Activated T-cell treated with anti-CD3 and anti-CD28 coated beads for 48 hours (primary cell): ENCODE measurements at regions not wholly inside any gene's neighbourhood (a gene's known extent, or its start where the extent isn't known, plus 50 kb on each side); places are given as distances from the start of the nearest gene placed in this dataset.

Experiments used
- DNase-seq: peaks from one replicate; pipeline ENCODE4 v3.0.0-alpha.2; 2020; ENCODE audit warnings: low read depth

GRCh38 chr13:60772726-60773125 is 375.7 kb downstream of the TDRD3 start:
- DNase-seq, result no peak

- DNase-seq, result no peak
Measured at GRCh38 chr13:60765700-60766411, 368.8 kb downstream of the TDRD3 start.

GRCh38 chr13:60759499-60759898 is 362.5 kb downstream of the TDRD3 start:
- DNase-seq, result no peak

DNA sequence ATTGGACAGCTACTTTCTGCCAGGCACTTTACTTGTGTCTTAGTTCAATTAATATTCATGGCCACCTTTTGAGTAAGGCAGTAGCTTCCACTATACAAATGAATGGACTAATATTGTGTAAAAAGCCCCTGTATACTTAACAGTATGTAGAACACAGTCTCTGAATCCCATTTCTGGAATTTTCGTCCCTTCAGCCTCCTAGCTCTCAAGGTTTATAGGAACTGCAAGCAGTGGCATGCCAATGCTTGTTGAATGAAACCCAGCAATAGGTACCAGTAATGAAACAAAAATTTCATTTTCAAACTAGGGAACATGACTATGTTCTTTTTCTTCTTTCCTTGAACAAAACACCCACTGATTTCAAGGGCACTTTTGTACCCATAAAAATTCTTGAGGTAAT is 361.6 kb downstream of the TDRD3 start:
- no peak for DNase-seq

DNA sequence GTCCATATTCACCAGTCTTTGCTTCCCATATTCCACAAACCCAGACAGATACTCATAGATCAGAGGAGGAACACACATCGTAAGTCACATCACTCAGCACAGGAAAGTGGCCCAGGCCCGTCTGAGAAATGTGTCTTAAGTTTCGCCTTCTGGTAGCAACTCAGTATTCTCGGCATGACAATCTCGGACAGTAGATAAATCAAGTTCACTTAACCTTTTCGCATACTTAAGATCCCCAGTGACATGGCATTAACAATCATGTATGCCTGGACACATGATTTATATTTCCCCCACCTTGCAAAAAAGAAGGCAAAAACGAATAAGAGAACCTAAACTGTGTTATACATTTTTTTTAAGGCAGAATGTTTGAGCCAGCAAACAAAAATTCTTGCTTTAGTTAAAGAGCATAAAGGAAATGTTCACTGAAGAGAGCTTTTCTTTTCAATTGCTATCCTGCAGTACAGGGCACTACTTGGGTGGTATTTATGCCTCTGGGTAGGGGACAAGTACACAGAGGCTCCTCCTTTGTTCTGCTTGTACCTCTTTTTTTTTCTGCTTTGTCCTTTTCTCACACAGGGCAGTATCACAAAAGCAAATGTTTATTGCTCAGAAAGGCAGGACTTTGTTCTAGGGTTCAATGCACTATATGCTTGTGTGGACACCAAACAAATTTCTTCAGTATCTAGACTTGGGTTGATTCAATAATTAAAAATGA is 360.6 kb downstream of the TDRD3 start:
- no peak for DNase-seq

GRCh38 chr13:60756306-60756705 is 359.3 kb downstream of the TDRD3 start:
- DNase-seq, result no peak

GRCh38 chr13:60755380-60756163 is 358.6 kb downstream of the TDRD3 start:
- no peak for DNase-seq

GRCh38 chr13:60754211-60755090 is 357.4 kb downstream of the TDRD3 start:
- DNase-seq, result no peak

DNA sequence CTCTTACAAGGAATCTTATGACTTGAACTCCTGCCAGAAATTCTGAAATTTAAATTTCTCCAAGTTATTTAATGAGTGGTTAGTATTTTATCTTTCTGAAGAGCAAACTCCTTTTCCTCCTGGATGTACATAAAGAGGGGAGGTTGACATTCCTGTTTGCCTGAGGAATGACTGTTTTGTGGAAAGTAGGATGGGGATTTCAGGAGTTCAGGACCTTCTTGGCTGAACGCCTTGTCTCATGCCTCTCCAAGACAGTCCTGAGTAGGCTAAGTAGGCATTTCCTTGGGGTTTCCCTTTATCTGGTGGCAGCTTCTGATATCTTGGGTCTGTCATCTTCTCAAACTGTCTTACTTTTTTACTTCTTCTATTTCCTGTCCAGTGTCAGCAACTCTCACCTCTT is 356.6 kb downstream of the TDRD3 start:
- no peak for DNase-seq

- no peak for DNase-seq
Measured at GRCh38 chr13:60745343-60745742, 348.3 kb downstream of the TDRD3 start.

DNA sequence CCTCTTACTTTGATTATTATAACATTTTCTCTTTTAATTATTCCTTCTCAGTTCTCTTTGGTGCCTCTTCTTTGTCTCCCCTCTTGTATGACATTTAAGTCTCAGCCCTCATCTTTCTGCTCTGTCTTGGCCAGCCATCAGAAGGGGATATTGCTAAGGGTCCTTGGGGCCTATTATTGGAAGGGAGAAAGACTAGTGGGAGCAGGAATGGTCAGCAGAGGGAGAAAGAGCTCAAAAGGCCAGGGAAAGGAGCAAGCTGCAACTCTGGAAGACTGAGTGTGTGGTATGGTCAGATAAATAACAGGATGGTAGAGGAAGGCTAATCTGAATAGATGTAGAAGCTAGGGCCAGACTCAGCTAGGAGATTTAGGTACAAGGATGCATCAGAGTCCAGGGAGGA is 336.9 kb downstream of the TDRD3 start:
- DNase-seq, result no peak

DNA sequence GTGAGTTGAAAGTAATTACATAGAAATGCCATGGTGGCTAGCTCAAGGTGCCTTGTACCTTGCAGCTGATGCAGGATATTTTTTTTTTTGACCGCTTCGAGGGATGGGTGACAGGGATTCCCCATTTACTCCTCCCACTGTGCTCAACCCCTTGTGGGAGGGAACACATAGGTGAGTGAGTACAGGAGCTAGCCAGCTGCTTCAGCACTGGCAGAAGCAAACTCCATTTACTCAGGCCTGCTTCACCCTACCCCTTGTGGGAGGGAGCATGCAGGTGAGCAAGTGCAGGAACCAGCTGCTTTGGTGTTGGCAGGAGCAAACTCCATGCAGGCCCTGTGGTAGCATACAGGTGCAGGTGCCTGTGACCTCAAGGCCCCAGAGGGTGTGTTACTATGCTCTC is 330.1 kb downstream of the TDRD3 start:
- DNase-seq, result no peak

GRCh38 chr13:60721063-60721462 is 324.0 kb downstream of the TDRD3 start:
- DNase-seq, result no peak

DNA sequence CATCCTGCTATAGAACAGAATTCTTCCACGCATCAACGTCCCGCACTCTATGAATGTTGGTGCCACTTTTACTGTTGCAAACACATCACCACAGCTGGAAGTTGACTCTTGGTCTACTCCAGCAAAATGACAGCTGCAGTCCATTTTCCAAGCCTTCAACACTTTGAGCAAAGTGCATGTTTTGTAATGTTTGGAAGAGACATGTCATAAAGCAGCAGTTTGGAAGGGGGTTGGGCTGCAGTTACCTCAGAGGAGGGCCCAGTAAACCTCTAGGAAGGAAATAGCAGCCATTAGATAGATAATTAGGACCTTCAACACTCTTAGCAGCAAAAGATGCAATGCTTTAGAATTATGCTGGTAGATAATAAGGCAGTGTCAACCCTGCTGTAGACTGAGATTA is 323.6 kb downstream of the TDRD3 start:
- no peak for DNase-seq

DNA sequence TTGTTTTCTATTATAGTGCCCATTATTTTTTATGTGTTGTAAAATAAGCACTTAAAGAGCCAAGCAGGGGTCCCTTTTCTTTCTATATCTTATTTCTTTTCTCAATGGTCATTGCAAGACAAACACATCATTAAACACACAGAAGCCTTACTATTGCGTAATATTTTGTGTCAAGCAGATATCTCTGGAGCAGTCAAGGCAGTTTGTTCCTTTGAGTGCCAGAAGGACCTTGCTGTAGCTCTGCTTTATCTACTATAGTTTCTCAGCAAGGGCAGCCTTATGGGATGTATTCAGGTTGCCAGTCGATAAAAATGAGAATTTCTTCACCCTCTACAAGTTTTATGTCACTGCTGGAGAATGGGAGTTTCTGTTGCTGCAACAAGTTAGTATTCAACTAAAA is 319.3 kb downstream of the TDRD3 start:
- no peak for DNase-seq

DNA sequence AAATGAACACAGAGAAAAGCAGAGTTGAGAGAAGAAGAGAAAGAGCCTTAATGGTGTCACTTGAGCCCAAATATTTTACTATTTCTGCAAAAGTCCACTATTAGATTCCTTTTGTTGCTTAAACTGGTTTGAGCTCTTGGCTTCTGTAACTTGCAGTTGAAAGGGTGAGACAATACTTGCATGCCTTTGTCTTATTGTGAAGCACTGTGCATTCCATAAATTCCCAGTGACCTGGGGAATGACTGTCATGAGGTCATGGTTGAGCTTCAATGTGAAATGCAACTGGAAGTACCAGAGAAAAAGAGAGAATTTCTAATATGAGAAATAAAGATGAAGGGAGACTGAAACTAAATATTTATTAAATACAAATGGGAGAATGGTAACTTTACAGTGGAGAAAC is 310.9 kb downstream of the TDRD3 start:
- DNase-seq, result no peak

GRCh38 chr13:60701895-60702294 is 304.9 kb downstream of the TDRD3 start:
- no peak for DNase-seq

GRCh38 chr13:60700994-60701393 is 304.0 kb downstream of the TDRD3 start:
- no peak for DNase-seq

GRCh38 chr13:60699636-60700035 is 302.6 kb downstream of the TDRD3 start:
- no peak for DNase-seq

GRCh38 chr13:60696602-60697001 is 299.6 kb downstream of the TDRD3 start:
- DNase-seq, result no peak

DNA sequence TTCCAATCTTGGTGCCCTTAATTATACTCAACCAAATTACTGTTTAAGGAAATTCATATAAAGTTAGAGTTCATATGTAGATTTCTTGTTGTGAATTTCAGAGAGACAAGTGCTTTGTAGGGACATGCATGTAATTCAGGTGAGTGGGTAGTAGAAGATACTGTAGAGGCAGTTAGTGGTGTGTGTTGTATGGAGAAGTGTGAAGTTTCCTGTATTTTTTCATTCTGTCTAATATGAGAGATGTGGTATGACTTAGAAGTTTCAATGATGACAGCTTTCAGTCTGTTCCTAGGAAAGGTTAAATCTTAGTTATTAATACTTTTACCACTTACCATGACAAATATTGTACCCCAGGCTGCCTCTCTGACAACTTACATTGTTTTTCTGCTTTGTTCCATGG is 294.2 kb downstream of the TDRD3 start:
- no peak for DNase-seq

GRCh38 chr13:60690604-60691003 is 293.6 kb downstream of the TDRD3 start:
- DNase-seq, result no peak
